HepG2 (cell line): ENCODE measurements at regions not wholly inside any gene's neighbourhood (a gene's known extent, or its start where the extent isn't known, plus 50 kb on each side); places are given as distances from the start of the nearest gene placed in this dataset.

Experiments
- ATAC-seq: fragments of 200-7000 bp; cut with Tn5 transposase; 3 replicates; pipeline ENCODE4 v1.9.1; 2020; ENCODE audit warnings: mild to moderate bottlenecking, moderate library complexity
- BruUV-seq: library from RNA; stranded (reverse); fragments of 400-500 nt; replicated peaks from 2 replicates; lab custom pipeline; 2021; lab: Mats Ljungman, UMichigan
- CTCF ChIA-PET: fragments of 300-600 bp; formaldehyde crosslinking; extraction: SDS; loops from one replicate; lab custom pipeline; 2021; ENCODE audit warnings: low total read pairs, inconsistent platforms, low intra/inter-chr PET ratio; lab: Yijun Ruan, JAX
- POLR2A ChIA-PET: fragments of 350-600 bp; sonication (Branson Sonifier 250); formaldehyde crosslinking; loops from one replicate; lab custom pipeline; 2020; ENCODE audit warnings: antibody characterized with exemption, inconsistent platforms; lab: Yijun Ruan, JAX
- DNase-seq: peaks from one replicate; pipeline ENCODE4 v3.0.0-alpha.2; 2015; ENCODE audit warnings: low spot score
- FAIRE-seq: peaks from 3 replicates; lab custom pipeline; 2011; peaks lifted over from hg19 to GRCh38; lab: Jason Lieb, UNC
- H2AFZ ChIP-seq: one replicate; pipeline ENCODE4 v1.6.1; 2011; ENCODE audit warnings: low read length, inconsistent platforms
- H3K27ac ChIP-seq: fragments of 300-600 bp; 3 replicates; pipeline ENCODE4 v1.8.0; 2011; ENCODE audit warnings: mixed run types, mild to moderate bottlenecking, mixed read lengths, low read length, inconsistent platforms; ENCODE audit not compliant: insufficient read depth; ENCODE audit errors: extremely low read length
- H3K27me3 ChIP-seq, 2 experiments: fragments of 200-600 bp in 1 of 2; 2 replicates in 1 of 2; 3 replicates in 1 of 2; pipeline versions ENCODE4 v1.6.0 to v1.8.0; 2011; ENCODE audit warnings: low read length in 2 of 2, mild to moderate bottlenecking in 2 of 2, moderate library complexity in 2 of 2, inconsistent platforms in 1 of 2; ENCODE audit not compliant: insufficient read depth in 2 of 2, control insufficient read depth in 1 of 2
- H3K36me3 ChIP-seq, 2 experiments: fragments of 200-600 bp in 1 of 2; replicated peaks in 1 of 2; 2 replicates in 1 of 2; 3 replicates in 1 of 2; pipeline versions ENCODE4 v1.5.1 to v1.8.0; 2011; ENCODE audit warnings: low read length in 2 of 2, inconsistent platforms in 1 of 2; ENCODE audit not compliant: insufficient read depth in 2 of 2, control insufficient read depth in 1 of 2
- H3K4me1 ChIP-seq: 2 replicates; pipeline ENCODE4 v1.5.1; 2012; ENCODE audit warnings: low read length, inconsistent platforms; ENCODE audit not compliant: insufficient read depth
- H3K4me2 ChIP-seq: 2 replicates; pipeline ENCODE4 v1.6.0; 2011; ENCODE audit warnings: low read depth, low read length, inconsistent platforms
- H3K4me3 ChIP-seq, 3 experiments: fragments of 200-600 bp in 1 of 3; sonication (generic), shearing (Covaris generic) in 1 of 3; replicated peaks in 1 of 3; 2 replicates each; pipeline ENCODE4 v1.5.1; 2011 to 2016; ENCODE audit warnings: low read length in 3 of 3, inconsistent platforms in 2 of 3, low read depth in 2 of 3, mild to moderate bottlenecking in 2 of 3, control low read depth in 1 of 3, mixed read lengths in 1 of 3; ENCODE audit not compliant: insufficient read depth in 1 of 3
- H3K79me2 ChIP-seq: one replicate; pipeline ENCODE4 v1.6.1; 2011; ENCODE audit warnings: low read length, inconsistent platforms; ENCODE audit not compliant: insufficient read depth
- H3K9ac ChIP-seq: 2 replicates; pipeline ENCODE4 v1.6.0; 2011; ENCODE audit warnings: mild to moderate bottlenecking, low read depth, low read length, inconsistent platforms; ENCODE audit not compliant: insufficient read depth
- H3K9me3 ChIP-seq: 2 replicates; pipeline ENCODE4 v1.5.1; 2012; ENCODE audit warnings: mild to moderate bottlenecking, low read length
- H4K20me1 ChIP-seq: 2 replicates; pipeline ENCODE4 v1.6.0; 2011; ENCODE audit warnings: inconsistent platforms, mild to moderate bottlenecking, low read length, moderate library complexity; ENCODE audit not compliant: insufficient read depth
- AKNA ChIP-seq: sonication (generic); formaldehyde crosslinking; IDR thresholded peaks from 2 replicates; pipeline ENCODE4 v1.4.0; 2020; ENCODE audit warnings: missing genetic modification reagents, borderline replicate concordance
- FOSL1 ChIP-seq: sonication (generic); formaldehyde crosslinking; IDR thresholded peaks from 2 replicates; pipeline ENCODE4 v1.9.0; 2021; ENCODE audit warnings: missing genetic modification reagents, borderline replicate concordance
- GTF3A ChIP-seq: sonication (generic); formaldehyde crosslinking; conservative IDR thresholded peaks from 2 replicates; pipeline ENCODE4 v1.4.0; 2020; ENCODE audit warnings: mild to moderate bottlenecking, missing genetic modification reagents
- KAT7 ChIP-seq: IDR thresholded peaks from 2 replicates; pipeline ENCODE4 v1.6.1; 2018; ENCODE audit warnings: borderline replicate concordance, missing compliant biosample characterization
- KDM4B ChIP-seq: sonication (generic); formaldehyde crosslinking; IDR thresholded peaks from 2 replicates; pipeline ENCODE4 v1.4.0; 2020; ENCODE audit warnings: missing genetic modification reagents
- KDM5B ChIP-seq: sonication (generic); formaldehyde crosslinking; IDR thresholded peaks from 2 replicates; pipeline ENCODE4 v1.4.0; 2020; ENCODE audit warnings: missing genetic modification reagents, mild to moderate bottlenecking, borderline replicate concordance
- NPAS2 ChIP-seq: sonication (generic); formaldehyde crosslinking; IDR thresholded peaks from 2 replicates; pipeline ENCODE4 v1.8.0; 2022; ENCODE audit warnings: mild to moderate bottlenecking, missing genetic modification reagents, borderline replicate concordance
- NR3C1 ChIP-seq: sonication (generic); formaldehyde crosslinking; IDR thresholded peaks from 2 replicates; pipeline ENCODE4 v1.4.0; 2020; ENCODE audit warnings: missing genetic modification reagents
- PLRG1 ChIP-seq: fragments of 450-650 bp; conservative IDR thresholded peaks from 2 replicates; pipeline ENCODE4 v1.6.1; 2016
- RAD21 ChIP-seq: fragments of 450-650 bp; formaldehyde crosslinking; IDR thresholded peaks from 2 replicates; pipeline ENCODE4 v1.5.0; 2020; ENCODE audit warnings: mild to moderate bottlenecking
- SRSF4 ChIP-seq: fragments of 200-400 bp; formaldehyde crosslinking; IDR thresholded peaks from one replicate; pipeline ENCODE4 v1.6.1; 2018; ENCODE audit warnings: mild to moderate bottlenecking, low read depth, low read length, moderate library complexity; ENCODE audit not compliant: poor library complexity, severe bottlenecking
- SRSF9 ChIP-seq: fragments of 200-400 bp; formaldehyde crosslinking; IDR thresholded peaks from 2 replicates; pipeline ENCODE4 v1.6.1; 2018; ENCODE audit warnings: borderline replicate concordance, mild to moderate bottlenecking, low read depth, low read length; ENCODE audit not compliant: insufficient read depth, poor library complexity, severe bottlenecking
- THAP11 ChIP-seq: IDR thresholded peaks from 2 replicates; pipeline ENCODE4 v1.6.1; 2016; ENCODE audit warnings: missing biosample characterization, missing genetic modification reagents
- ZBTB25 ChIP-seq: IDR thresholded peaks from 2 replicates; pipeline ENCODE4 v1.6.1; 2018; ENCODE audit warnings: missing genetic modification reagents
- ZKSCAN1 ChIP-seq: fragments of 150-350 bp; IDR thresholded peaks from 2 replicates; pipeline ENCODE4 v1.6.1; 2014; ENCODE audit warnings: low read length
- ZNF17 ChIP-seq: sonication (generic); formaldehyde crosslinking; IDR thresholded peaks from 2 replicates; pipeline ENCODE4 v1.5.0; 2020; ENCODE audit warnings: mild to moderate bottlenecking, missing genetic modification reagents
- ZNF235 ChIP-seq: sonication (generic); formaldehyde crosslinking; IDR thresholded peaks from 2 replicates; pipeline ENCODE4 v1.8.1; 2023; ENCODE audit warnings: mild to moderate bottlenecking, missing genetic modification reagents, borderline replicate concordance
- ZNF441 ChIP-seq: sonication (generic); formaldehyde crosslinking; IDR thresholded peaks from 2 replicates; pipeline ENCODE4 v1.7.0; 2021; ENCODE audit warnings: missing genetic modification reagents, borderline replicate concordance
- ZNF776 ChIP-seq: sonication (generic); formaldehyde crosslinking; IDR thresholded peaks from 2 replicates; pipeline ENCODE4 v1.4.0; 2020; ENCODE audit warnings: mild to moderate bottlenecking, missing genetic modification reagents
- WGBS: methylation state at CpG from one replicate; pipeline ENCODE4 v1.1.6; 2017; ENCODE audit warnings: low lambda C conversion rate; 5-methylcytosine and 5-hydroxymethylcytosine counted together
- in situ Hi-C: cut with HindIII; loops from 2 replicates; pipeline ENCODE4 v1.10.0; 2017; ENCODE audit warnings: low pct_unique_long_range_greater_than_20kb; ENCODE audit not compliant: extremely low pct_ligation_motif_present
- intact Hi-C: fragments of 100-400 bp; cut with micrococcal nuclease; formaldehyde crosslinking; loops from one replicate; pipeline ENCODE4 v1.10.0; 2022; ENCODE audit not compliant: unreplicated experiment

- no TSS peak for BruUV-seq
- no peak for TF ChIP-seq ZNF776 (CRISPR knock-in tag)
- no peak for TF ChIP-seq ZBTB25
- TF ChIP-seq ZNF441, result no peak
- TF ChIP-seq KAT7 (CRISPR knock-in tag), result no peak
- no peak for TF ChIP-seq NR3C1 (CRISPR knock-in tag)
- no peak for TF ChIP-seq ZKSCAN1
- TF ChIP-seq NPAS2 (CRISPR knock-in tag), result no peak
- no peak for TF ChIP-seq ZNF235 (CRISPR knock-in tag)
- TF ChIP-seq ZNF17, result no peak
- no peak for TF ChIP-seq KDM5B (CRISPR knock-in tag)
- no peak for TF ChIP-seq RAD21 (CRISPR knock-in tag)
- no peak for TF ChIP-seq AKNA
- TF ChIP-seq FOSL1 (CRISPR knock-in tag), result no peak
- TF ChIP-seq KDM4B, result no peak
- TF ChIP-seq PLRG1, result no peak
- no peak for TF ChIP-seq GTF3A
- TF ChIP-seq SRSF9, result no peak
- no peak for TF ChIP-seq SRSF4
- no peak for TF ChIP-seq THAP11 (CRISPR knock-in tag)
- H3K27me3 ChIP-seq, result no peaks in the 10 kb centered on the region
- POLR2A ChIA-PET, result no interaction called here
- intact Hi-C loops, result no loop called here
- no peaks in the 10 kb centered on the region for H3K36me3 ChIP-seq
- no peaks in the 10 kb centered on the region for H3K79me2 ChIP-seq
- CTCF ChIA-PET, result no interaction called here
- no peak overlapping the region for H3K27ac ChIP-seq
- in situ Hi-C loops, result no loop called here
- FAIRE-seq (no peak), DNase-seq (no peak), ATAC-seq (no peak)
- WGBS, result 0% methylated on average over 1 of the region's 1 CpG
- no peak overlapping the region for H3K9ac ChIP-seq
- peaks cover 88% of the 10 kb centered on the region for H3K9me3 ChIP-seq
- no peaks in the 10 kb centered on the region for H4K20me1 ChIP-seq
- H3K4me1 ChIP-seq, result no peaks in the 10 kb centered on the region
- no peak overlapping the region for H3K4me2 ChIP-seq
- no peak overlapping the region for H3K4me3 ChIP-seq
- H2AFZ ChIP-seq, result no peak overlapping the region
Measured at GRCh38 chr16:63890081-63890480, 1231.8 kb downstream of the CDH11 start.
